ENCODE measurements at regions not wholly inside any gene's neighbourhood (a gene's known extent, or its start where the extent isn't known, plus 50 kb on each side); places are given as distances from the start of the nearest gene placed in this dataset.

- TF ChIP-seq CTCF (IDR thresholded peaks at IDR 0.05), result no peak
- no peak for TF ChIP-seq ZFX (IDR thresholded peaks at IDR 0.05; ENCODE audit: borderline replicate concordance)
- no peak overlapping the region for H3K27ac ChIP-seq
Observed at GRCh38 chr6:6771964-6772363, 183.4 kb downstream of the LY86 start.

GRCh38 chr6:6772751-6773150 is 184.2 kb downstream of the LY86 start:
- TF ChIP-seq CTCF (IDR thresholded peaks at IDR 0.05), result no peak
- no peak for TF ChIP-seq ZFX (IDR thresholded peaks at IDR 0.05; ENCODE audit: borderline replicate concordance)
- no peak overlapping the region for H3K27ac ChIP-seq

- no peak overlapping the region for H3K27ac ChIP-seq
- no peak for TF ChIP-seq ZFX (IDR thresholded peaks at IDR 0.05; ENCODE audit: borderline replicate concordance)
- TF ChIP-seq CTCF (IDR thresholded peaks at IDR 0.05), result no peak
Observed at GRCh38 chr6:6775074-6775473, 186.6 kb downstream of the LY86 start.

- TF ChIP-seq ZFX (IDR thresholded peaks at IDR 0.05; ENCODE audit: borderline replicate concordance) (no peak), CTCF (IDR thresholded peaks at IDR 0.05) (no peak)
- H3K27ac ChIP-seq, result no peak overlapping the region
Observed at GRCh38 chr6:6780231-6780630, 191.7 kb downstream of the LY86 start.

- no peak overlapping the region for H3K27ac ChIP-seq
- TF ChIP-seq CTCF (IDR thresholded peaks at IDR 0.05) (no peak), ZFX (IDR thresholded peaks at IDR 0.05; ENCODE audit: borderline replicate concordance) (no peak)
Observed at GRCh38 chr6:6781172-6781872, 192.8 kb downstream of the LY86 start.

GRCh38 chr6:6781873-6782227 is 193.3 kb downstream of the LY86 start:
- TF ChIP-seq ZFX (IDR thresholded peaks at IDR 0.05; ENCODE audit: borderline replicate concordance) (no peak), CTCF (IDR thresholded peaks at IDR 0.05) (no peak)
- H3K27ac ChIP-seq, result no peak overlapping the region

- H3K27ac ChIP-seq, result no peak overlapping the region
Observed at GRCh38 chr6:6783721-6784120, 195.2 kb downstream of the LY86 start.

More at GRCh38 chr6:6783721-6784120, 195.2 kb downstream of the LY86 start:
- TF ChIP-seq CTCF (IDR thresholded peaks at IDR 0.05) (no peak), ZFX (IDR thresholded peaks at IDR 0.05; ENCODE audit: borderline replicate concordance) (no peak)

Measured in 22Rv1 (cell line).